Fibroblast of lung (primary cell): ENCODE measurements at regions not wholly inside any gene's neighbourhood (a gene's known extent, or its start where the extent isn't known, plus 50 kb on each side); places are given as distances from the start of the nearest gene placed in this dataset.

ENCODE experiments used
- CTCF ChIP-seq, 2 donors: IDR thresholded peaks in 1 of 2; conservative IDR thresholded peaks in 1 of 2; 1 replicate in 1 of 2; 2 replicates in 1 of 2; pipeline ENCODE4 v1.5.1; 2011 to 2012; ENCODE audit warnings: low read length in 2 of 2, control low read depth in 1 of 2, inconsistent platforms in 1 of 2, low read depth in 1 of 2, mild to moderate bottlenecking in 1 of 2
- EZH2 ChIP-seq: IDR thresholded peaks from 2 replicates; pipeline ENCODE4 v1.5.1; 2012; ENCODE audit warnings: low read length, control low read depth, mild to moderate bottlenecking; ENCODE audit errors: missing control alignments

GRCh38 chr17:55961386-55961785, 191.9 kb upstream of the ANKFN1 start:
- TF ChIP-seq CTCF (conservative IDR thresholded peaks at IDR 0.05 in 1 of 2, IDR thresholded peaks at IDR 0.05 in 1 of 2; ENCODE audit: low read depth in 1 of 2, low read length in 2 of 2) (no peak), EZH2 (no peak)
